ENCODE measurements at regions not wholly inside any gene's neighbourhood (a gene's known extent, or its start where the extent isn't known, plus 50 kb on each side); places are given as distances from the start of the nearest gene placed in this dataset.

- H3K27me3 Mint-ChIP-seq (ENCODE audit: low read depth in 3 of 3): peaks cover 2 to 8% (median 3%) of the 10 kb centered on the region in 3 donors
- H3K4me2 ChIP-seq (replicated peaks; ENCODE audit: extremely low read depth, low read length, poor library complexity, severe bottlenecking): no peak overlapping the region
- DNase-seq: no peak
- no peaks in the 10 kb centered on the region for H3K4me1 Mint-ChIP-seq
- no peak overlapping the region for H2AFZ ChIP-seq (ENCODE audit: insufficient read depth, low read depth, low read length, poor library complexity, severe bottlenecking)
- no peak overlapping the region for H3K4me3 Mint-ChIP-seq
- H3K36me3 ChIP-seq (replicated peaks in 1 of 2; ENCODE audit: control insufficient read depth in 1 of 2, insufficient read depth in 2 of 2, low read length in 2 of 2): no peaks in the 10 kb centered on the region
- H3K9me3 ChIP-seq (replicated peaks in 1 of 2; ENCODE audit: control insufficient read depth in 1 of 2, insufficient read depth in 1 of 2, low read length in 2 of 2): no peaks in the 10 kb centered on the region
- no peaks in the 10 kb centered on the region for H3K36me3 Mint-ChIP-seq
- no peaks in the 10 kb centered on the region for H3K27me3 ChIP-seq (ENCODE audit: control insufficient read depth in 2 of 2, insufficient read depth in 2 of 2, low read length in 2 of 2)
- intact Hi-C loops (cut with micrococcal nuclease): no loop called here
- no peak overlapping the region for H3K9ac ChIP-seq (ENCODE audit: insufficient read depth, low read length, poor library complexity, severe bottlenecking)
- no peak overlapping the region for H3K27ac ChIP-seq (ENCODE audit: low read depth in 1 of 2, low read length in 2 of 2)
- no peak overlapping the region for H3K27ac Mint-ChIP-seq
- H3K9me3 Mint-ChIP-seq: peaks cover 0 to 2% (median 0%) of the 10 kb centered on the region in 7 donors
- TF ChIP-seq, protein P1, sequence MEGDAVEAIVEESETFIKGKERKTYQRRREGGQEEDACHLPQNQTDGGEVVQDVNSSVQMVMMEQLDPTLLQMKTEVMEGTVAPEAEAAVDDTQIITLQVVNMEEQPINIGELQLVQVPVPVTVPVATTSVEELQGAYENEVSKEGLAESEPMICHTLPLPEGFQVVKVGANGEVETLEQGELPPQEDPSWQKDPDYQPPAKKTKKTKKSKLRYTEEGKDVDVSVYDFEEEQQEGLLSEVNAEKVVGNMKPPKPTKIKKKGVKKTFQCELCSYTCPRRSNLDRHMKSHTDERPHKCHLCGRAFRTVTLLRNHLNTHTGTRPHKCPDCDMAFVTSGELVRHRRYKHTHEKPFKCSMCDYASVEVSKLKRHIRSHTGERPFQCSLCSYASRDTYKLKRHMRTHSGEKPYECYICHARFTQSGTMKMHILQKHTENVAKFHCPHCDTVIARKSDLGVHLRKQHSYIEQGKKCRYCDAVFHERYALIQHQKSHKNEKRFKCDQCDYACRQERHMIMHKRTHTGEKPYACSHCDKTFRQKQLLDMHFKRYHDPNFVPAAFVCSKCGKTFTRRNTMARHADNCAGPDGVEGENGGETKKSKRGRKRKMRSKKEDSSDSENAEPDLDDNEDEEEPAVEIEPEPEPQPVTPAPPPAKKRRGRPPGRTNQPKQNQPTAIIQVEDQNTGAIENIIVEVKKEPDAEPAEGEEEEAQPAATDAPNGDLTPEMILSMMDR (IDR thresholded peaks at IDR 0.05): no peak
- H4K20me1 ChIP-seq (ENCODE audit: insufficient read depth, low read length): no peaks in the 10 kb centered on the region
- no peaks in the 10 kb centered on the region for H3K79me2 ChIP-seq (ENCODE audit: insufficient read depth, low read length)
- H3K4me1 ChIP-seq (ENCODE audit: control insufficient read depth in 1 of 2, insufficient read depth in 2 of 2, low read length in 2 of 2): no peaks in the 10 kb centered on the region
- no peak overlapping the region for H3K4me3 ChIP-seq (replicated peaks in 1 of 3; ENCODE audit: low read depth in 2 of 3, low read length in 3 of 3)
- 87% methylated on average over 15 of the region's 17 CpGs for WGBS (ENCODE audit: insufficient coverage)
Measured at GRCh38 chr13:112132142-112132541, 65.2 kb downstream of the SOX1 start.

- Histone ChIP-seq H3K27ac (ENCODE audit: low read depth in 1 of 2, low read length in 2 of 2) (no peak overlapping the region), H3K9ac (ENCODE audit: insufficient read depth, low read length, poor library complexity, severe bottlenecking) (no peak overlapping the region), H3K79me2 (ENCODE audit: insufficient read depth, low read length) (no peaks in the 10 kb centered on the region), H2AFZ (ENCODE audit: insufficient read depth, low read depth, low read length, poor library complexity, severe bottlenecking) (no peak overlapping the region), H3K27me3 (ENCODE audit: control insufficient read depth in 2 of 2, insufficient read depth in 2 of 2, low read length in 2 of 2) (no peaks in the 10 kb centered on the region), H3K4me2 (replicated peaks; ENCODE audit: extremely low read depth, low read length, poor library complexity, severe bottlenecking) (no peak overlapping the region), H3K36me3 (replicated peaks in 1 of 2; ENCODE audit: control insufficient read depth in 1 of 2, insufficient read depth in 2 of 2, low read length in 2 of 2) (no peaks in the 10 kb centered on the region), H3K4me3 (replicated peaks in 1 of 3; ENCODE audit: low read depth in 2 of 3, low read length in 3 of 3) (no peak overlapping the region), H4K20me1 (ENCODE audit: insufficient read depth, low read length) (no peaks in the 10 kb centered on the region), H3K9me3 (replicated peaks in 1 of 2; ENCODE audit: control insufficient read depth in 1 of 2, insufficient read depth in 1 of 2, low read length in 2 of 2) (no peaks in the 10 kb centered on the region), H3K4me1 (ENCODE audit: control insufficient read depth in 1 of 2, insufficient read depth in 2 of 2, low read length in 2 of 2) (no peaks in the 10 kb centered on the region)
- Mint-ChIP-seq H3K4me1 (no peaks in the 10 kb centered on the region), H3K9me3 (peaks cover 0 to 2% (median 0%) of the 10 kb centered on the region in 7 donors), H3K27ac (no peak overlapping the region), H3K36me3 (no peaks in the 10 kb centered on the region), H3K4me3 (no peak overlapping the region), H3K27me3 (ENCODE audit: low read depth in 3 of 3) (peaks cover 2 to 8% (median 3%) of the 10 kb centered on the region in 3 donors)
- TF ChIP-seq, protein P1 (IDR thresholded peaks at IDR 0.05): no peak
- intact Hi-C loops (cut with micrococcal nuclease): no loop called here
- 90% methylated on average over 9 of the region's 9 CpGs for WGBS (ENCODE audit: insufficient coverage)
- DNase-seq: no peak
Measured at GRCh38 chr13:112132619-112133018, 65.7 kb downstream of the SOX1 start.
